ENCODE measurements at regions not wholly inside any gene's neighbourhood (a gene's known extent, or its start where the extent isn't known, plus 50 kb on each side); places are given as distances from the start of the nearest gene placed in this dataset.

GRCh38 chr10:78645169-78645686 lies 423.5 kb upstream of the ZMIZ1 start:
- intact Hi-C loops (cut with micrococcal nuclease) = no loop called here
- Mint-ChIP-seq H3K27me3 (ENCODE audit: insufficient read depth, unreplicated experiment) (peaks cover 63% of the 10 kb centered on the region), H3K4me3 (ENCODE audit: unreplicated experiment) (no peak overlapping the region), H3K36me3 (ENCODE audit: insufficient read depth, unreplicated experiment) (peaks cover 6% of the 10 kb centered on the region), H3K4me1 (ENCODE audit: insufficient read depth, unreplicated experiment) (no peaks in the 10 kb centered on the region), H3K27ac (ENCODE audit: low read depth, unreplicated experiment) (no peak overlapping the region), H3K9me3 (ENCODE audit: unreplicated experiment) (no peaks in the 10 kb centered on the region)
- BruUV-seq (replicated peaks) = no TSS peak
- ChIA-PET POLR2A (no interaction called here), CTCF (interaction anchor here (1.7 kb wide), 1 partner anchor 11 kb away, joined by 6 read pairs; no protein-coding TSS in a partner anchor)
- no peak for TF ChIP-seq CTCF (IDR thresholded peaks at IDR 0.05; ENCODE audit: unreplicated experiment)
- no peak for DNase-seq (ENCODE audit: unreplicated experiment)

- peaks cover 6% of the 10 kb centered on the region for H3K36me3 Mint-ChIP-seq (ENCODE audit: insufficient read depth, unreplicated experiment)
- TF ChIP-seq CTCF (IDR thresholded peaks at IDR 0.05; ENCODE audit: unreplicated experiment) = no peak
- ChIA-PET POLR2A (no interaction called here), CTCF (interaction anchor here (1.7 kb wide), 1 partner anchor 10 kb away, joined by 6 read pairs; no protein-coding TSS in a partner anchor)
- H3K9me3 Mint-ChIP-seq (ENCODE audit: unreplicated experiment) = no peaks in the 10 kb centered on the region
- no peak overlapping the region for H3K27ac Mint-ChIP-seq (ENCODE audit: low read depth, unreplicated experiment)
- H3K27me3 Mint-ChIP-seq (ENCODE audit: insufficient read depth, unreplicated experiment) = peaks cover 63% of the 10 kb centered on the region
- no peak for DNase-seq (ENCODE audit: unreplicated experiment)
- intact Hi-C loops (cut with micrococcal nuclease) = no loop called here
- no peaks in the 10 kb centered on the region for H3K4me1 Mint-ChIP-seq (ENCODE audit: insufficient read depth, unreplicated experiment)
- H3K4me3 Mint-ChIP-seq (ENCODE audit: unreplicated experiment) = no peak overlapping the region
- no TSS peak for BruUV-seq (replicated peaks)
Measured at GRCh38 chr10:78645975-78646374, 422.8 kb upstream of the ZMIZ1 start.

- H3K27ac Mint-ChIP-seq (ENCODE audit: low read depth, unreplicated experiment) = no peak overlapping the region
- H3K36me3 Mint-ChIP-seq (ENCODE audit: insufficient read depth, unreplicated experiment) = peaks cover 6% of the 10 kb centered on the region
- no TSS peak for BruUV-seq (replicated peaks)
- no peak overlapping the region for H3K4me3 Mint-ChIP-seq (ENCODE audit: unreplicated experiment)
- TF ChIP-seq CTCF (IDR thresholded peaks at IDR 0.05; ENCODE audit: unreplicated experiment) = no peak
- intact Hi-C loops (cut with micrococcal nuclease) = no loop called here
- CTCF ChIA-PET = interaction anchor here (0.6 to 2.8 kb wide), 2 partner anchors 10 to 120 kb away, joined by 4 to 14 read pairs; no protein-coding TSS in a partner anchor
- no peaks in the 10 kb centered on the region for H3K9me3 Mint-ChIP-seq (ENCODE audit: unreplicated experiment)
- POLR2A ChIA-PET = interaction anchor here (0.6 to 1.2 kb wide), 2 partner anchors 43 to 413 kb away, joined by 3 read pairs; no protein-coding TSS in a partner anchor
- no peak for DNase-seq (ENCODE audit: unreplicated experiment)
- peaks cover 66% of the 10 kb centered on the region for H3K27me3 Mint-ChIP-seq (ENCODE audit: insufficient read depth, unreplicated experiment)
- H3K4me1 Mint-ChIP-seq (ENCODE audit: insufficient read depth, unreplicated experiment) = no peaks in the 10 kb centered on the region
Measured at GRCh38 chr10:78648256-78648860, 420.4 kb upstream of the ZMIZ1 start.

GRCh38 chr10:78649429-78649828 lies 419.3 kb upstream of the ZMIZ1 start:
- ChIA-PET CTCF (interaction anchor here (0.6 to 2.8 kb wide), 5 partner anchors 9 to 437 kb away, joined by 3 to 14 read pairs (median 3); no protein-coding TSS in a partner anchor), POLR2A (no interaction called here)
- Mint-ChIP-seq H3K9me3 (ENCODE audit: unreplicated experiment) (no peaks in the 10 kb centered on the region), H3K36me3 (ENCODE audit: insufficient read depth, unreplicated experiment) (peaks cover 6% of the 10 kb centered on the region), H3K4me1 (ENCODE audit: insufficient read depth, unreplicated experiment) (no peaks in the 10 kb centered on the region), H3K27me3 (ENCODE audit: insufficient read depth, unreplicated experiment) (peaks cover 77% of the 10 kb centered on the region), H3K4me3 (ENCODE audit: unreplicated experiment) (no peak overlapping the region), H3K27ac (ENCODE audit: low read depth, unreplicated experiment) (no peak overlapping the region)
- no peak for DNase-seq (ENCODE audit: unreplicated experiment)
- intact Hi-C loops (cut with micrococcal nuclease) = no loop called here
- BruUV-seq (replicated peaks) = no TSS peak
- no peak for TF ChIP-seq CTCF (IDR thresholded peaks at IDR 0.05; ENCODE audit: unreplicated experiment)

Measured in MCF 10A (cell line).